ENCODE measurements at regions not wholly inside any gene's neighbourhood (a gene's known extent, or its start where the extent isn't known, plus 50 kb on each side); places are given as distances from the start of the nearest gene placed in this dataset.

GRCh38 chr5:135194573-135195269, 160.7 kb upstream of the PITX1 start:
- no peak for TF ChIP-seq RELA (IDR thresholded peaks at IDR 0.05; ENCODE audit: borderline replicate concordance, partially characterized antibody)
- TF ChIP-seq SP1 (IDR thresholded peaks at IDR 0.05; ENCODE audit: low read depth, low read length), result no peak
- Histone ChIP-seq H3K4me3 (no peak overlapping the region), H3K4me1 (ENCODE audit: control insufficient read depth, insufficient read depth, low read length) (no peaks in the 10 kb centered on the region), H3K9ac (ENCODE audit: control insufficient read depth, insufficient read depth, low read length) (no peak overlapping the region), H4K20me1 (ENCODE audit: control insufficient read depth, insufficient read depth) (no peaks in the 10 kb centered on the region), H3K36me3 (ENCODE audit: control insufficient read depth in 2 of 2, insufficient read depth in 2 of 2, low read length in 1 of 2) (no peaks in the 10 kb centered on the region), H3K27ac (ENCODE audit: control insufficient read depth, insufficient read depth) (no peak overlapping the region), H2AFZ (ENCODE audit: control insufficient read depth, low read depth, low read length) (no peak overlapping the region), H3K4me2 (ENCODE audit: control insufficient read depth, insufficient read depth) (no peak overlapping the region), H3K27me3 (replicated peaks in 1 of 2; ENCODE audit: control insufficient read depth in 2 of 2, insufficient read depth in 2 of 2, low read length in 1 of 2) (no peaks in the 10 kb centered on the region; a peak in 2 of 4 replicates), H3K9me3 (replicated peaks; ENCODE audit: control insufficient read depth, insufficient read depth, low read length) (no peaks in the 10 kb centered on the region; the same call in 2 of the 3 replicates), H3K79me2 (ENCODE audit: control insufficient read depth, insufficient read depth, low read length) (no peaks in the 10 kb centered on the region)
- WGBS (ENCODE audit: insufficient coverage, insufficient replicate concordance, low lambda C conversion rate, missing lambda C conversion rate), result 38% methylated on average over 4 of the region's 4 CpGs
- RAD21 ChIA-PET (ENCODE audit: unreplicated experiment), result no interaction called here
- in situ Hi-C loops (cut with MboI), result loop anchor here (25.0 kb wide), 1 partner anchor 457 kb away; the partner anchor contains the start of gene CAMLG
- intact Hi-C loops (cut with micrococcal nuclease; ENCODE audit: unreplicated experiment), result loop anchor here (5.0 to 10.0 kb wide), 2 partner anchors 177 to 460 kb away; partner anchors contain the start of gene CAMLG
- SMC1A ChIA-PET (ENCODE audit: uncharacterized antibody, unreplicated experiment), result interaction anchor here (0.6 kb wide), 2 partner anchors 11 to 281 kb away, joined by 3 read pairs; no protein-coding TSS in a partner anchor
- CTCF ChIA-PET, result interaction anchor here (1.0 to 1.4 kb wide), 2 partner anchors 11 to 456 kb away, joined by 3 to 4 read pairs; partner anchors contain the start of gene CAMLG
- DNase-seq (ENCODE audit: low read depth, low spot score), result no peak
- FAIRE-seq, result no peak
- POLR2A ChIA-PET, result no interaction called here
- no TSS peak for BruUV-seq (replicated peaks)
- no peak for ATAC-seq

DNA sequence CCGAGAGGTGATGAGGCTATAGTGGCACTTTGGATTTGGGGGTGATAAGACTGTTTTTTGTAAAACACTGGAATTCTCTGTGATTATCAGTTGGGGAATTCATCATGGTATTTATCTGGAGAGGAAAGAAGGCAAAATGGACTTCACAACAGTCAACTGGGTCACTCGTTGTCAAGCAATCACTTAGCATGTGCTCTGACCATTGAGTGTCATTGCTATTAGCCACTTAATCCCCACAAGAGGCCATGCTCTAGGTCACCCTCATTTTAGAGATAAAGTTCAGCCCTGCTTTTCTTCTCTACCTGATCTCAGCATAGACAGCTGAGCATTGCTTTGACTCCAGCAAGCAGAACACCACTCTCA, 160.1 kb upstream of the PITX1 start:
- Histone ChIP-seq H3K27me3 (replicated peaks in 1 of 2; ENCODE audit: control insufficient read depth in 2 of 2, insufficient read depth in 2 of 2, low read length in 1 of 2) (peaks cover 0 to 2% of the 10 kb centered on the region in 2 experiments; a peak in 3 of 4 replicates), H3K4me1 (ENCODE audit: control insufficient read depth, insufficient read depth, low read length) (no peaks in the 10 kb centered on the region), H3K27ac (ENCODE audit: control insufficient read depth, insufficient read depth) (no peak overlapping the region), H3K9ac (ENCODE audit: control insufficient read depth, insufficient read depth, low read length) (no peak overlapping the region), H3K79me2 (ENCODE audit: control insufficient read depth, insufficient read depth, low read length) (no peaks in the 10 kb centered on the region), H4K20me1 (ENCODE audit: control insufficient read depth, insufficient read depth) (no peaks in the 10 kb centered on the region), H3K9me3 (replicated peaks; ENCODE audit: control insufficient read depth, insufficient read depth, low read length) (no peaks in the 10 kb centered on the region; the same call in 2 of the 3 replicates), H2AFZ (ENCODE audit: control insufficient read depth, low read depth, low read length) (no peak overlapping the region), H3K4me2 (ENCODE audit: control insufficient read depth, insufficient read depth) (no peak overlapping the region), H3K36me3 (ENCODE audit: control insufficient read depth in 2 of 2, insufficient read depth in 2 of 2, low read length in 1 of 2) (no peaks in the 10 kb centered on the region), H3K4me3 (no peak overlapping the region)
- ChIA-PET SMC1A (ENCODE audit: uncharacterized antibody, unreplicated experiment) (interaction anchor here (0.6 kb wide), 1 partner anchor 11 kb away, joined by 3 read pairs; no protein-coding TSS in a partner anchor), RAD21 (ENCODE audit: unreplicated experiment) (no interaction called here), CTCF (interaction anchor here (1.0 to 1.4 kb wide), 3 partner anchors 12 to 456 kb away, joined by 3 to 4 read pairs (median 3); partner anchors contain the start of gene CAMLG), POLR2A (no interaction called here)
- DNase-seq (ENCODE audit: low read depth, low spot score) (no peak), FAIRE-seq (no peak), ATAC-seq (no peak)
- intact Hi-C loops (cut with micrococcal nuclease; ENCODE audit: unreplicated experiment) (loop anchor here (5.0 to 10.0 kb wide), 2 partner anchors 177 to 459 kb away; partner anchors contain the start of gene CAMLG), in situ Hi-C loops (cut with MboI) (loop anchor here (25.0 kb wide), 1 partner anchor 457 kb away; the partner anchor contains the start of gene CAMLG)
- 13% methylated on average over 2 of the region's 2 CpGs for WGBS (ENCODE audit: insufficient coverage, insufficient replicate concordance, low lambda C conversion rate, missing lambda C conversion rate)
- TF ChIP-seq RB1 (IDR thresholded peaks at IDR 0.05; ENCODE audit: borderline replicate concordance) (no peak), REST (IDR thresholded peaks at IDR 0.05; ENCODE audit: low read depth, low read length) (no peak), SIX5 (IDR thresholded peaks at IDR 0.05; ENCODE audit: low read depth, low read length, severe bottlenecking) (no peak), PML (IDR thresholded peaks at IDR 0.05; ENCODE audit: low read length) (no peak), POLR2AphosphoS5 (IDR thresholded peaks at IDR 0.05; ENCODE audit: low read length) (no peak)
- no TSS peak for BruUV-seq (replicated peaks)
